GM19099 (cell line): ENCODE measurements at regions not wholly inside any gene's neighbourhood (a gene's known extent, or its start where the extent isn't known, plus 50 kb on each side); places are given as distances from the start of the nearest gene placed in this dataset.

Experiments used
- POLR2A ChIP-seq: IDR thresholded peaks from 3 replicates; pipeline ENCODE4 v1.6.1; 2011; ENCODE audit warnings: low read depth; ENCODE audit not compliant: insufficient read length; ENCODE audit errors: extremely low read depth

DNA sequence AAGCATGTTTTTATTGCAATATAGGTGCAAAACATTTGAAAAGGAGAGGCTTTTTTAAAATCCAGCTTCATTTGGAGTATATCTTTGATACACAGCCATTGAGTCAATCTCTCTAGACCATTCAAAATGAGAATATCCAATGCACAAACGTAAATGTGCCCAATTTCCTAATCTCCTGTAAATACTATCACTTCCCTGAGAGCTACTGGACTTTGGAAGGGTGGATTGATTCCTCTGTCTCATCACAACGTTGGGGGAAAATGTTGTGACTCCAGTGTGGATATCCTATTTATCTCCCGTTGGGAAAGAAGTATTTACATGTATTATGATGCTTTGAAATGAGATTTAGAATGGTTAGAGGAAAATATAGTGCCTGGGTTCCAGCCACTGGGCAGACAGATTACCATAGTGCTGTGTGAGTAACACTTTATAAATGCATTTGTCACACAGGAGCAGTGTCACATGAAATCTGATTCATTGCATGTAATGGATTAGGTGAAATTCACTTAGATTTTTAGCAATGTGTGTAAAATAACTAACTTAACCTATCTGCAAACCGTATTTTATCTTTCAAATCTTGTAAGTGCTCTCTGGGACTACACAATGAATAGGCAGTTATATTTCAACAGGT lies 64.4 kb upstream of the VCX3A start:
- TF ChIP-seq POLR2A, result no peak
